DMS153 treated with DMSO at 0.1 percent for 48 hours (cell line): ENCODE measurements at regions not wholly inside any gene's neighbourhood (a gene's known extent, or its start where the extent isn't known, plus 50 kb on each side); places are given as distances from the start of the nearest gene placed in this dataset.
"Not testable (repeated sequence)": the region's sequence is repeated elsewhere in the genome, so short reads cannot be mapped to it uniquely, and the experiment has no call there.

Source experiments
- DNase-seq: peaks from one replicate; lab custom pipeline; 2025; ENCODE audit not compliant: unreplicated experiment; lab: John Stamatoyannopoulos, UW

DNA sequence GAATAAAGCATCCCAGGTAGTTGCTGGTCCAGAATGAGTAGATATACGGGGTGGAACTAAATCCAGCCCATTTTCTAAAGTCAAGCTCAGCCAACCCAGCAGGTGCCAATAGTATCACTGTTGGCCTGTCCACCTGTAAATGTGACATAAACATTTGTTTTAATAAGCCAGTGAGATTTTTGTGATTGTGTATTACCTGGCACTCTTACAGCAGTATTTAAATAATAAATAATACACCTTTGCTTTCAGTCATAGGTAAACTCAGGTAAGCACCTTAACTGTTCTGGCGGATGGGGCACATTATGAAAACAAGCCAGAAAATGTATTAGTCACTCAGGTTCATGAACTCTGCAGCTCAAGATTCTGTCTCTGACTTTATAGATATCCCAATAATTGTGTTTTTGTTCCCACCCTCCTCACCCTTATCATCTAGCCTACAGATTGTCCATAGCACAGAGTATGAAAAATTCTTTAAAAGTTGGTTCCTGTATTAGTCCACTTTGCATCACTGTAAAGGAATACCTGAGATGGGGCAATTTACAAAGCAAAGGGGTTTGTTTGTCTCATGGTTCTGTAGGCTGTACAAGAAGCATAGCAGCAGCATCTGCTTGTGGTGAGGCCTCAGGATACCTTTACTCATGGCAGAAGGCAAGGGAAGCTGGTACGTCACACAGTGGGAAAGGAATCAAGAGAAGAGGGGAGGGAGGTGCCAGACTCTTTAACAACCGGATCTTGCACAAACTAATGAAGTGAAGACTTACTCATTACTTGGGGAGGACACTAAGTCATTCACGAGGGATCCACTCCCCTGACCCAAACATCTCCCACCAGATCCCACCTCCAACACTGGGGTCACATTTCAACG lies 73.0 kb upstream of the CYRIA start:
- DNase-seq = no peak

DNA sequence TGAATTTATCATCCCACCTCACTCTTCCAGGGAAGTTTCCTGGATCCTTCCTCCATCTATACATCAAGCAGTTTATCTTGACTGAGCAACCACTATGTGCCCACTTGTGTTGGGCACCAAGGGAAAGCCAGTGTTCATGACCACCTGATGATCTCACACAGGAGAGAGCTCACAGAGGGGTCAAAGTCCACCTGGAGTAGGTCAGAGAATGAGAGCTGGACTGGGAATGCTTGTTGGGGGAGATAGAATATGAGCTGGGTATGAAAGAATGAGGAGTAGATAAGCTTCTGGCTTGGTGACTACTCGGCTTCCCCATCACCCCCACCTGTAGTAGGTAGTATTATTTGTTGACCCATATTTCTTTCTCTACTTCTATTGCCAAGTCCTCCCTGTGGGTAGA lies 72.2 kb upstream of the CYRIA start:
- DNase-seq = no peak

DNA sequence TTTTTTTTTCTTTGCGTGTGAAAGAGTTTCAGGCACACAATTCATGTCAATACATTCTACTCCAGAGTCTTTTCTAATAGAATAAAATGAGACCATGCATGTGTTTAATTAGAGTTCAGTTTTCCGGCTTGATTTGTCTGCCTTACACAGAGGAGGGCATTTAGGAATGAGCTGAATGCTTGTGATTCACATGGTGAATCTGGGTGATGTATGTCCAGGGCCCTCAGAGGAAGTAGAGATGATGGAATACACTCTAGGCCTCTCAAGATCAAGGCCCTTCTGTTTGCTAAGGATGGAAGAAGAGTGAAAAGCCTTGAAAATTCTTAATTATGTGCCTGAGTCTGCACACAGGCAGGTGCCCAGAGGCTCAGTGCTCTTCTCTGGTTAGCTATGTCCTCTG lies 71.0 kb upstream of the CYRIA start:
- DNase-seq = no peak

- DNase-seq = no peak
These were observed 63.7 kb upstream of the CYRIA start for GRCh38 chr2:16729335-16729734.

DNA sequence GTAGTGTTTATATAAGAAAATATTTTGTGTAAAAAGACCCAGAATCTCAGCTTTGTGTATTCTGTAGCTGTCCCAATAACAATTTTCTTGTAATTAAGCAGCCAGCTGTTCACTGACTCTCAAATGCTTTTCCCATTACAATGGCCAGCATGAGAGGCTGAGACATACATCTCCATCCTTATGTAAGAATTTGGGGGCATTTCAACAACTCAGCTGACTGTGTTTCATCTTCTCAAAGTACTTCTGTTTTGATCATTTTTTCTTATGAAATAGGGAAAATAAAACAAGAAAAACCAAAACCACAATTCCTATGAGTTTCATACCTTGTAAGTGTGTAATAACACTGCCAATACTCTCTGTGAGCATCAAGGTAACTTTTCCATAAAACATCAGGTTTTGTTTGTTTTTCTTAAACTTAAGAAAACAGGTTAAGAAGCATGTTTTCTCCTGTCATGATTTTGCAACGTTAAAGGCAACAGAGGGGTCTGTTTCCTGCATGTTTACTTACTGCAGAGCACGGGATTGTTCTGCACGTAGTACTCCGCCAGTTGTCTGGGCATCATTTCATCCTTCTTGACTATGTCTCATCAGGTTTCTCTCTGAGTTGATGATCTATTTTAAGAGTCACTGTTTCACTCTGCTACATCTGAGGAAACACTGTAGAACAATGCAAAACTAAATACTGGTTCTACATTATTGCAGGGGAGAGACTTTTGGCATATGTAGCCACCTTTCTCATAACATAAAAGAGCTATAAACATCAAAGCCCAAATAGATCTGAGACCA lies 62.9 kb upstream of the CYRIA start:
- no peak for DNase-seq

DNA sequence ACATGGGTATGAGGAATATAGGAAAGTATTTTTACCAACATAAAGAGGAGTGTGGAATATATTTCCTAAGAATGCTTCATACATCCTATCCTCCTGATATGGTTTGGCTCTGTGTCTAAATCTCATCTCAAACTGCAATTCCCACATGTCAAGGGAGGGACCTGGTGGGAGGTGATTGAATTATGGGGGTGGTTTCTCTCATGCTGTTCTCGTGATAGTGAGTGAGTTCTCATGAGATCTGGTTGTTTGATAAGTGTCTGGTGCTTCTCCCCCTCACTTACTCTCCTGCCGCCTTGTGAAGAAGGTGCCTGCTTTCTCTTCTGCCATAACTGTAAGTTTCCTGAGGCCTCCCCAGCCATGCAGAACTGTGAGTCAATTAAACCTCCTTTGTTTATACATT lies 62.2 kb upstream of the CYRIA start:
- DNase-seq = not testable (repeated sequence)

DNA sequence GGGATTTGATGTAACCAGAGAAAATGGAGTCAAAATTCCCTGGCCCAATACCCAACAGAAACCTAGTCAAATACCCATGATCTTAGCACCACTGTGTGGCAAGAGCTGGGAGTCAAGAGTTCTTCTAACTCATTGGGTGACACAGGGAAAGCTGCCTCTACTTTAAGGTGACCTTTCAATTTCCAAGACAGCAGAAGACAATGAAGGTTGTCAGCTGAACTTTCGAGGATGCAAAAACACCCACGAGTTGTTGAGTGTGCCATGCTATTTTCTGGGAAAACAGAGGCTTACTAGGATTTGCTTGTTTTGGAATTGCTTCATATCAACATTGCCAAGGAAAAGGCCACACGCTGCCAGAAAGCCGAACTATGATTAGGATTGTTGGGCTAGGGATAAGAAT lies 61.6 kb upstream of the CYRIA start:
- no peak for DNase-seq

DNA sequence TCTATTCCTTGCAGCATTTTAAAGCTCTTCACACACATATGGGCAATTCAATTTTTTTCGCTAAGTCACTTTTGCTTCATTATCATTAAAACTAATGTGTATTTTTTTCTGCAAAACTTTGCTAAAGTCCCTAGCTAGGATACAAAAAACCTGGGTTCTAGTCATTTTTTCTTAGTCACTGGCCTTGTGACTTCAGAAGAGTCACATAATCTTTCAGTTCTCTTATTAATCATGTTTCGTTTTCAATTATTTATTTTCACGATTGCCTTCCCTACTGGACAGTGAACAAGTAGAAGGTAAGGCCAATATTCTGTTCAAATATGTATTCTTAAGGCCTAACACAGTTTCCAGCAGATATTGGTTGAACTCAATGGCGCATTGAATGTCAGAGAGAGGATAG lies 60.9 kb upstream of the CYRIA start:
- no peak for DNase-seq

- no peak for DNase-seq
These were observed 60.5 kb upstream of the CYRIA start for GRCh38 chr2:16726147-16726546.

GRCh38 chr2:16725549-16725948 lies 59.9 kb upstream of the CYRIA start:
- no peak for DNase-seq

DNA sequence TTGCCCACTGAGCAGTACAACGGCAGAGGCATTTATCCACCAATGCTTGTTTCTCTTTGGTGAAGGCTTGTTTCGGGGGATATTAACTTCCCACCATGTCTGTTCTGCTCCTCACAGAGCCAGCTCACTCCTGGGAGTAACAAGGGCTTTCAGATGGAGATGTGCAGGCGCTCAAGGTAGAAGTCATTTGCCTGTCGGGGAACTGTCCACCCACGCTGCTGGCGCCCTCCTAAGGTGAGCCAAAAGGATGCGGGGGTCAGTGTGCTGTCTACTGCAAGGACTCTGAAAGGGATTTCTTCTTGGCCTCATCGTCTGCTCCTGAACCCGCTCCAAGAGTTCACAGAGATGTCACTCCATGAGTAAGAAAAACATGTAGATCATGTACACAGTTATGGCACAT lies 57.0 kb upstream of the CYRIA start:
- no peak for DNase-seq

- DNase-seq = no peak
These were observed 56.5 kb upstream of the CYRIA start for GRCh38 chr2:16722126-16722525.

DNA sequence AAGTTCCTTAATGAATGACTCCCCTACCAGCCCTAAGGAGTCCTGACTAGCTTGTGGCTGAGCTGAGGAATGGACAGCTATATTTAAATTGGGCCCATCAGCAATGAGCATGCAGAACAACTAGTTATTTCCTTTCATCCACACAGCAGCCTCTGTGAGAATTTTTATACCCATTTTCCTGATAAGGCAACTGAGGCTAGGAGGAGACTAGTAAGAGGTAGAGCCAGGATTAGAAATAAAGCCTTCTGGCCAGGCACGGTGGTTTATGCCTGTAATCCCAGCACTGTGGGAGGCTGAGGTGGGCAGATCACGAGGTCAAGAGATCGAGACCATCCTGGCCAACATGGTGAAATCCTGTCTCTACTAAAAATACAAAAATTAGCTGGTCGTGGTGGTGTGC lies 55.9 kb upstream of the CYRIA start:
- DNase-seq = not testable (repeated sequence)

DNA sequence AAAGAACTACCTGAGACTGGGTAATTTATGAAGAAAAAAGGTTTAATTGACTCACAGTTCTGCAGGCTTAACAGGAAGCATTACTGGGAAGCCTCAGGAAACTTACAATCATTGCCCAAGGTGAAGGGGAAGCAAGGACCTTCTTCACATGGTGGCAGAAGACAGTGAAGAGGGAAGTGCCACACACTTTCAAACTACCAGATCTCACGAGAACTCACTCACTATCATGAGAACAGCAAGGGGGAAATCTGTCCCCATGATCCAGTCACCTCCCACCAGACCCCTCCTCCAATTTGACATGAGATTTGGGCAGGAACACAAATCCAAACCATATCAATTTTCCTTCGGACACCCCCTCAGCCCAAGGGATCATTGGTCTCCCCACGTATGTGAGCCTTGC lies 55.1 kb upstream of the CYRIA start:
- not testable (repeated sequence) for DNase-seq

- no peak for DNase-seq
These were observed 53.8 kb upstream of the CYRIA start for GRCh38 chr2:16719485-16719808.

- DNase-seq = no peak
These were observed 53.2 kb upstream of the CYRIA start for GRCh38 chr2:16718576-16719484.

GRCh38 chr2:16717477-16717876 lies 51.8 kb upstream of the CYRIA start:
- no peak for DNase-seq

- no peak for DNase-seq
These were observed 51.3 kb upstream of the CYRIA start for GRCh38 chr2:16716944-16717343.

GRCh38 chr2:16716024-16716423 lies 50.4 kb upstream of the CYRIA start:
- DNase-seq = no peak
